OCI-LY1 (cell line): ENCODE measurements at regions not wholly inside any gene's neighbourhood (a gene's known extent, or its start where the extent isn't known, plus 50 kb on each side); places are given as distances from the start of the nearest gene placed in this dataset.

Experiments
- H2AFZ ChIP-seq: fragments of 200-600 bp; sonication (generic), shearing (Covaris generic); 2 replicates; pipeline ENCODE4 v1.6.0; 2014; ENCODE audit warnings: antibody characterized with exemption, mild to moderate bottlenecking, low read length
- H3F3A ChIP-seq: fragments of 200-600 bp; sonication (generic), shearing (Covaris generic); 2 replicates; pipeline ENCODE4 v1.6.0; 2014; ENCODE audit warnings: mild to moderate bottlenecking, antibody characterized with exemption, low read length, moderate library complexity; ENCODE audit not compliant: insufficient read depth
- H3K27ac ChIP-seq: fragments of 200-600 bp; sonication (generic); 2 replicates; pipeline ENCODE4 v1.5.1; 2014; ENCODE audit warnings: low read length, mixed run types, mild to moderate bottlenecking, low read depth; ENCODE audit not compliant: poor library complexity, severe bottlenecking
- H3K27me3 ChIP-seq: fragments of 200-600 bp; sonication (generic); 2 replicates; pipeline ENCODE4 v1.6.0; 2014; ENCODE audit warnings: antibody characterized with exemption, mild to moderate bottlenecking, low read length, moderate library complexity; ENCODE audit not compliant: insufficient read depth
- H3K36me3 ChIP-seq: fragments of 200-600 bp; sonication (generic); 2 replicates; pipeline ENCODE4 v1.6.1; 2014; ENCODE audit warnings: mild to moderate bottlenecking, antibody characterized with exemption, low read length, moderate library complexity, mixed read lengths; ENCODE audit not compliant: insufficient read depth
- H3K4me1 ChIP-seq: fragments of 200-600 bp; sonication (generic); 2 replicates; pipeline ENCODE4 v1.5.1; 2014; ENCODE audit warnings: mild to moderate bottlenecking, low read length, moderate library complexity; ENCODE audit not compliant: insufficient read depth, severe bottlenecking
- H3K4me2 ChIP-seq: fragments of 200-600 bp; sonication (generic), shearing (Covaris generic); 2 replicates; pipeline ENCODE4 v1.6.1; 2014; ENCODE audit warnings: low read length
- H3K4me3 ChIP-seq: fragments of 200-600 bp; sonication (generic); 2 replicates; pipeline ENCODE4 v1.5.1; 2014; ENCODE audit warnings: low read length, low read depth, mild to moderate bottlenecking, mixed read lengths; ENCODE audit not compliant: poor library complexity, severe bottlenecking
- H3K79me2 ChIP-seq: fragments of 200-600 bp; shearing (Covaris generic); 2 replicates; pipeline ENCODE4 v1.6.1; 2016; ENCODE audit warnings: mixed run types, low read length, mixed read lengths; ENCODE audit not compliant: insufficient read depth
- H3K9ac ChIP-seq: fragments of 200-600 bp; sonication (generic), shearing (Covaris generic); 2 replicates; pipeline ENCODE4 v1.6.1; 2014; ENCODE audit warnings: mild to moderate bottlenecking, low read length, mixed read lengths
- H3K9me2 ChIP-seq: fragments of 200-600 bp; sonication (generic), shearing (Covaris generic); 2 replicates; pipeline ENCODE4 v1.6.1; 2014; ENCODE audit warnings: low read depth, mild to moderate bottlenecking, low read length, mixed read lengths
- H3K9me3 ChIP-seq: fragments of 200-600 bp; shearing (Covaris generic); 2 replicates; pipeline ENCODE4 v1.6.1; 2014; ENCODE audit warnings: low read length, mixed read lengths
- H4K20me1 ChIP-seq: fragments of 200-600 bp; sonication (generic), shearing (Covaris generic); 2 replicates; pipeline ENCODE4 v1.6.0; 2016; ENCODE audit warnings: mild to moderate bottlenecking, low read length; ENCODE audit not compliant: insufficient read depth
- EZH2 ChIP-seq: fragments of 200-600 bp; sonication (generic), shearing (Covaris generic); IDR thresholded peaks from 2 replicates; pipeline ENCODE4 v1.8.0; 2017; ENCODE audit warnings: borderline replicate concordance, mixed run types, mild to moderate bottlenecking, antibody characterized with exemption, low read length, moderate library complexity, mixed read lengths
- TF ChIP-seq, protein P1 (sequence below): fragments of 200-600 bp; sonication (generic), shearing (Covaris generic); IDR thresholded peaks from 2 replicates; pipeline ENCODE4 v1.5.1; 2017; ENCODE audit warnings: mild to moderate bottlenecking, antibody characterized with exemption, low read length, moderate library complexity, mixed read lengths

DNA sequence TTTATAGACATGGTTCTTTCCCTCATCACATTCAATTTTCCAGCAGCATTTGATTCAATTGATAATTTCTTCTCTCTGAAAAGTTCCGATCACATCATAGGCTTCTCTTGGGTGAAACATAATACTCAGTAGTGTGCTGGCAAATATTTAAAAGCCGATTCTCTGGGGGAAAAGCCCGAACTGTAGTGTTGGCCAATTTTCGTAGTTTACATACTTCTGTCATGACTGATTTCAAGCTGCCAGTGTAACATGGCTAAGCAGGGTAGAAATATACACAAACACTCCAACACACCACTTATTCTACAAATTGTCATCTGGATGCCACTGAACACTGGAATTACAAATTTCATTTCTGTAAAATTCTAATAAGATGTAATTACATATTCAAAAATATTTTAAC lies 56.1 kb upstream of the FREM2 start:
- TF ChIP-seq, protein P1, sequence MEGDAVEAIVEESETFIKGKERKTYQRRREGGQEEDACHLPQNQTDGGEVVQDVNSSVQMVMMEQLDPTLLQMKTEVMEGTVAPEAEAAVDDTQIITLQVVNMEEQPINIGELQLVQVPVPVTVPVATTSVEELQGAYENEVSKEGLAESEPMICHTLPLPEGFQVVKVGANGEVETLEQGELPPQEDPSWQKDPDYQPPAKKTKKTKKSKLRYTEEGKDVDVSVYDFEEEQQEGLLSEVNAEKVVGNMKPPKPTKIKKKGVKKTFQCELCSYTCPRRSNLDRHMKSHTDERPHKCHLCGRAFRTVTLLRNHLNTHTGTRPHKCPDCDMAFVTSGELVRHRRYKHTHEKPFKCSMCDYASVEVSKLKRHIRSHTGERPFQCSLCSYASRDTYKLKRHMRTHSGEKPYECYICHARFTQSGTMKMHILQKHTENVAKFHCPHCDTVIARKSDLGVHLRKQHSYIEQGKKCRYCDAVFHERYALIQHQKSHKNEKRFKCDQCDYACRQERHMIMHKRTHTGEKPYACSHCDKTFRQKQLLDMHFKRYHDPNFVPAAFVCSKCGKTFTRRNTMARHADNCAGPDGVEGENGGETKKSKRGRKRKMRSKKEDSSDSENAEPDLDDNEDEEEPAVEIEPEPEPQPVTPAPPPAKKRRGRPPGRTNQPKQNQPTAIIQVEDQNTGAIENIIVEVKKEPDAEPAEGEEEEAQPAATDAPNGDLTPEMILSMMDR = no peak
- no peak for TF ChIP-seq EZH2
- Histone ChIP-seq H3K4me3 (no peak overlapping the region), H3K79me2 (no peaks in the 10 kb centered on the region), H4K20me1 (no peaks in the 10 kb centered on the region), H3K9ac (no peak overlapping the region), H3K9me2 (no peaks in the 10 kb centered on the region), H3K4me2 (no peak overlapping the region), H3K36me3 (no peaks in the 10 kb centered on the region), H2AFZ (no peak overlapping the region), H3F3A (no peaks in the 10 kb centered on the region), H3K27me3 (no peaks in the 10 kb centered on the region), H3K4me1 (no peaks in the 10 kb centered on the region), H3K27ac (no peak overlapping the region), H3K9me3 (no peaks in the 10 kb centered on the region)

DNA sequence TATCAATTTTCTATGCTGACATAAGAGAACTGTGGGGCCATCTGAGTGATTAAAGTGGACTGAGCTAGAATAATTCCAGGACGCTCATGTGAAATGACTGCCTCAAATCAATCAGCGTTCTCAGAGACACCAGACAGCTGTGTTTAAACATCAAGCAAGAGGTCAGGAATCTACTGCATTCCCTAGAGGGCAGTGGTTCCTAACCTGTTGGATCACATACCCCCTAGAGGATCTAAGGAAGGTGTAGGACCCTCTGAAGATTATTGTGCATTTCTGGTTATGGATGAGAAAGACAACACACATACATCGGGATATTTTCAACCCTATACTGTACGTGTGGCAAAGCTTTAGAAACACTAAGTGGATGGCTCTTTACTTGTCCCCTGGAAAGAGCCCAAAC lies 51.8 kb upstream of the FREM2 start:
- H4K20me1 ChIP-seq = no peaks in the 10 kb centered on the region

DNA sequence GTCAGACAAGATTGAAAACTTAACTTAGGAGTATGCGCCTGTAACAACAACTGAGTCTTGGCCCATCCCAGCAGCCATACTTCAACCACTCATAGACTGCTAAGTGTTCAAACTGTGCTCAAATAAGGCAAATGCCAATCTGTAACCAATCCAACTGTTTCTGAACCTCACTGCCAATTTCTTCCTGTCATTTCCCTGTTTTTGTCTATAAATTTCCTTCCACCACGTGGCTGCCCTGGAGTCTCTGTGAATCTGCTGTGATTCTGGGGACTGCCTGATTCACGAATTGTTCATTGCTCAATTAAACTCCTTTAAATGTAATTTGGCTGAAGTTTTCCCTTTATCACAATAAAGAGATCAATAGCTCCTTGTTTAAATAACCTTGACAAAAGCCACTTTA lies 50.8 kb upstream of the FREM2 start:
- no peaks in the 10 kb centered on the region for H4K20me1 ChIP-seq
- no peak overlapping the region for H3K9ac ChIP-seq
- no peaks in the 10 kb centered on the region for H3K79me2 ChIP-seq
- no peaks in the 10 kb centered on the region for H3F3A ChIP-seq
- H3K4me1 ChIP-seq = no peaks in the 10 kb centered on the region
- H3K9me2 ChIP-seq = no peaks in the 10 kb centered on the region
- H3K9me3 ChIP-seq = no peaks in the 10 kb centered on the region
- no peaks in the 10 kb centered on the region for H3K36me3 ChIP-seq
- no peak overlapping the region for H2AFZ ChIP-seq
- H3K4me3 ChIP-seq = no peak overlapping the region
- TF ChIP-seq EZH2 = no peak
- TF ChIP-seq, protein P1 = no peak
- H3K27me3 ChIP-seq = no peaks in the 10 kb centered on the region
- no peak overlapping the region for H3K4me2 ChIP-seq
- H3K27ac ChIP-seq = no peak overlapping the region

More for the DNA sequence above, 51.8 kb upstream of the FREM2 start:
- Histone ChIP-seq H3K9me3 (no peaks in the 10 kb centered on the region), H3K9ac (no peak overlapping the region), H3K27ac (no peak overlapping the region), H3F3A (no peaks in the 10 kb centered on the region), H3K79me2 (no peaks in the 10 kb centered on the region), H3K4me3 (no peak overlapping the region), H3K4me2 (no peak overlapping the region), H3K4me1 (no peaks in the 10 kb centered on the region), H3K36me3 (no peaks in the 10 kb centered on the region), H3K27me3 (no peaks in the 10 kb centered on the region), H3K9me2 (no peaks in the 10 kb centered on the region), H2AFZ (no peak overlapping the region)
- TF ChIP-seq EZH2 = no peak
- TF ChIP-seq, protein P1 = no peak
